AG04449 (cell line): ENCODE measurements at regions not wholly inside any gene's neighbourhood (a gene's known extent, or its start where the extent isn't known, plus 50 kb on each side); places are given as distances from the start of the nearest gene placed in this dataset.

Source experiments
- CTCF ChIA-PET: fragments of 350-600 bp; formaldehyde crosslinking; extraction: SDS; loops from one replicate; lab custom pipeline; 2021; ENCODE audit warnings: antibody characterized with exemption; lab: Yijun Ruan, JAX
- POLR2A ChIA-PET: fragments of 400-600, 350-600 bp; formaldehyde crosslinking; extraction: SDS; loops from one replicate; lab custom pipeline; 2020; ENCODE audit warnings: antibody characterized with exemption, inconsistent platforms; lab: Yijun Ruan, JAX
- DNase-seq: peaks from one replicate; pipeline ENCODE4 v3.0.0-alpha.2; 2010; ENCODE audit warnings: low read depth, low spot score
- H3K4me3 ChIP-seq: 2 replicates; pipeline ENCODE4 v1.5.1; 2011; ENCODE audit warnings: low read depth, mild to moderate bottlenecking, control low read depth, low read length
- TF ChIP-seq, protein P1 (sequence below): IDR thresholded peaks from one replicate; pipeline ENCODE4 v1.5.1; 2011; ENCODE audit warnings: mild to moderate bottlenecking, moderate library complexity, low read length, control low read depth, inconsistent platforms; ENCODE audit not compliant: insufficient read depth; ENCODE audit errors: missing control alignments

- POLR2A ChIA-PET, result no interaction called here
- DNase-seq, result no peak
- TF ChIP-seq, protein P1, sequence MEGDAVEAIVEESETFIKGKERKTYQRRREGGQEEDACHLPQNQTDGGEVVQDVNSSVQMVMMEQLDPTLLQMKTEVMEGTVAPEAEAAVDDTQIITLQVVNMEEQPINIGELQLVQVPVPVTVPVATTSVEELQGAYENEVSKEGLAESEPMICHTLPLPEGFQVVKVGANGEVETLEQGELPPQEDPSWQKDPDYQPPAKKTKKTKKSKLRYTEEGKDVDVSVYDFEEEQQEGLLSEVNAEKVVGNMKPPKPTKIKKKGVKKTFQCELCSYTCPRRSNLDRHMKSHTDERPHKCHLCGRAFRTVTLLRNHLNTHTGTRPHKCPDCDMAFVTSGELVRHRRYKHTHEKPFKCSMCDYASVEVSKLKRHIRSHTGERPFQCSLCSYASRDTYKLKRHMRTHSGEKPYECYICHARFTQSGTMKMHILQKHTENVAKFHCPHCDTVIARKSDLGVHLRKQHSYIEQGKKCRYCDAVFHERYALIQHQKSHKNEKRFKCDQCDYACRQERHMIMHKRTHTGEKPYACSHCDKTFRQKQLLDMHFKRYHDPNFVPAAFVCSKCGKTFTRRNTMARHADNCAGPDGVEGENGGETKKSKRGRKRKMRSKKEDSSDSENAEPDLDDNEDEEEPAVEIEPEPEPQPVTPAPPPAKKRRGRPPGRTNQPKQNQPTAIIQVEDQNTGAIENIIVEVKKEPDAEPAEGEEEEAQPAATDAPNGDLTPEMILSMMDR, result no peak
- CTCF ChIA-PET, result no interaction called here
- H3K4me3 ChIP-seq, result no peak overlapping the region
Measured at GRCh38 chr3:162932503-162932902, 1435.9 kb downstream of the OTOL1 start.

GRCh38 chr3:162933656-162934055 lies 1437.0 kb downstream of the OTOL1 start:
- TF ChIP-seq, protein P1, result no peak
- CTCF ChIA-PET, result no interaction called here

DNA sequence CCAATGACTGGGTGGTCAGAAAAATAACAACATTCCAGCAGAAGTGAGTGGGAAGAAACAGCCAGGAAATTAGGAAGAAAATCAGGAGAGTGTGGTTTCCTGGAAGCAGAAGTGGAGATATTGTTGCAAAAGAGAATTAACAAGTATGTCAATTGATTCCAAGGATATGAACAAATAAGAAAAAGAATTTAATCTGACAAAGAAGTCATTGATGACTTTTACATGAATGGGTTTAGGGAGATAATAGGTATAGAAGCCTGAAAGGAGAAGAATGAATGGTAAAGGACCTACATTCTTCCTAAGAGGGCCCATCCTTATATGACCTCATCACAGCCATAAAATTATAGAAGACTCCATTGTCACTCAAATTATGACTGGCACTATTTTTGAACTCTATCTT lies 1440.1 kb downstream of the OTOL1 start:
- no peak for DNase-seq
- ChIA-PET POLR2A (no interaction called here), CTCF (no interaction called here)
- TF ChIP-seq, protein P1, result no peak
- no peak overlapping the region for H3K4me3 ChIP-seq

More at GRCh38 chr3:162933656-162934055, 1437.0 kb downstream of the OTOL1 start:
- H3K4me3 ChIP-seq, result no peak overlapping the region
- POLR2A ChIA-PET, result no interaction called here
- no peak for DNase-seq

GRCh38 chr3:162938083-162938482 lies 1441.5 kb downstream of the OTOL1 start:
- CTCF ChIA-PET, result no interaction called here
- TF ChIP-seq, protein P1, result no peak
- POLR2A ChIA-PET, result no interaction called here
- DNase-seq, result no peak
- H3K4me3 ChIP-seq, result no peak overlapping the region

DNA sequence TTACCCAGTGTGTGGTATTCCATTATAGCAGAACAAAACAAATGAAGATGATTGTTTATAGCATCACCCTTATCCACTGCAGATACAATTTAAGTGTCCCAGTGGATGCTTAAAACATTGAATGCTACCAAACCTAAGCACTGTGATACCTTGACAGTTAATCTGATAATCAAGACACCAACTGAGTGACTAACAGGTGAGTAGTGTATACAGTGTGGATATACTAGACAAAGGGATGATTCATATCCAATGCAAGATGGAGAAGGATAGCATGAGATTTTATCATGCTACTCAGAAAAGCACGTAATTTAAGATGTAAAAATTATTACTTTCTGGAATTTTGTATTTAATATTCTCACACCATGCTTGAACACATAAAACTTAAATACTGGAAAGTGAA lies 1449.0 kb downstream of the OTOL1 start:
- POLR2A ChIA-PET, result no interaction called here
- CTCF ChIA-PET, result no interaction called here
- TF ChIP-seq, protein P1, result no peak
- no peak overlapping the region for H3K4me3 ChIP-seq
- no peak for DNase-seq

- no peak overlapping the region for H3K4me3 ChIP-seq
- TF ChIP-seq, protein P1, result no peak
- no peak for DNase-seq
- POLR2A ChIA-PET, result no interaction called here
- CTCF ChIA-PET, result no interaction called here
Measured at GRCh38 chr3:162956711-162957110, 1460.1 kb downstream of the OTOL1 start.
